NCI-H82 (cell line): ENCODE measurements at regions not wholly inside any gene's neighbourhood (a gene's known extent, or its start where the extent isn't known, plus 50 kb on each side); places are given as distances from the start of the nearest gene placed in this dataset.
A peak's percentile ranks its signal among the peaks of the same experiment; 100 is the strongest.

Experiments used
- DNase-seq: peaks from one replicate; lab custom pipeline; 2025; lab: John Stamatoyannopoulos, UW

GRCh38 chr1:29824025-29824424, 587.7 kb downstream of the PTPRU start:
- no peak for DNase-seq

- DNase-seq = no peak
Measured at GRCh38 chr1:29823561-29823960, 587.2 kb downstream of the PTPRU start.

GRCh38 chr1:29821605-29822004, 585.3 kb downstream of the PTPRU start:
- DNase-seq = no peak

GRCh38 chr1:29820401-29820800, 584.1 kb downstream of the PTPRU start:
- DNase-seq = no peak

DNA sequence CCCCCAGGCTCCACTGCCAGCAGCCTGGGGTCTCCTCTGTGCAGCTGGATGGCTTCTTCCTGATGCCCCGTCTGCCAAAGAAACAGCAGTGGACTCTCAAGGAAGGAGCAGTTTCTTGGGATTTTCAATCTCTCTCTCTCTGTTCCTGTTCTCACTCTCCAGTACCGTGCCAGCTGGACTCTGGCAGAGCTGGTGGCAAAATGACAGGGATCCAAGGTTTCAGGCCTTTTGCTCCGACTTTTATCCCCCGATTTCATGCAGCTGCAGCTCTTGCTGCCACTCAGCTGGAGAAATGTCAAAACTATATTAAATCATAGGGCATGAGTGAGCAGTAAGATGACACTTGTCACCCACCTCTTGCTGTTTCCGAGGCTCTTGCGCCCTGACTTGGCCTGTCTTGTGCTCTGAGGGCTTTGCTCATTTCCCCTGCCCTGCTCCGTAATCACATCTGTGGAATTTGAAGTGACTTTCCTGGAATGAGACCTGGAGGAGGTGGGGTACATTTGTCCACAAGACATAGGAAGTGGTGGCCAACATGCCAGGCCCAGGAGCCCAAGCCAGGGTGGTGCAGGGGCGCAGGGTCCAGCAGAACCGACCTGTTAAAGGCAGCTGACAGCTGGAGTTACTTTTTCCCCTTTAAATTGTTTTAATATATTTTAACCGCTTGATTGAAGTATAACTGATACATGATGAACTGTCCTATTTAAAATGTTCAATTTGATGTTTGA, 576.2 kb downstream of the PTPRU start:
- no peak for DNase-seq

GRCh38 chr1:29811727-29812407, 575.5 kb downstream of the PTPRU start:
- DNase-seq = no peak

DNA sequence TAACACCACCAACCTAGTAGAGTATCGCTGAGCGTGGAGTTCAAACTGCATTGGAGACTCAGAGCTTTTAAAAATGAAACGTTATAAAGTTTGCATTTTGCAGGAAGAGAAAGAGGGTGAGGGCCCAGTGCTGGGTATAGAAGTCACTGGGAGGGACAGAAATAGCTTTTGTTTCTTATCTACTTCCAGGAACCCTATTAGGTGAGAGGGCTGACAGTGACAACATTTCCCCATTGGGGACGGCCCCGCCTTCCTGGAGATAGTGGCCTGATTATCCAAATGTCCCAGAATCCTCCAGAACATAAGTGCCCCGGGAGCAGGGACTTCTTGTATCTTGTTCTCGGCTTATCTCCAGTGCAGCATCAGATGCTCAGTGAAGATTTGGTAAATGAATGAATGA, 574.9 kb downstream of the PTPRU start:
- no peak for DNase-seq

DNA sequence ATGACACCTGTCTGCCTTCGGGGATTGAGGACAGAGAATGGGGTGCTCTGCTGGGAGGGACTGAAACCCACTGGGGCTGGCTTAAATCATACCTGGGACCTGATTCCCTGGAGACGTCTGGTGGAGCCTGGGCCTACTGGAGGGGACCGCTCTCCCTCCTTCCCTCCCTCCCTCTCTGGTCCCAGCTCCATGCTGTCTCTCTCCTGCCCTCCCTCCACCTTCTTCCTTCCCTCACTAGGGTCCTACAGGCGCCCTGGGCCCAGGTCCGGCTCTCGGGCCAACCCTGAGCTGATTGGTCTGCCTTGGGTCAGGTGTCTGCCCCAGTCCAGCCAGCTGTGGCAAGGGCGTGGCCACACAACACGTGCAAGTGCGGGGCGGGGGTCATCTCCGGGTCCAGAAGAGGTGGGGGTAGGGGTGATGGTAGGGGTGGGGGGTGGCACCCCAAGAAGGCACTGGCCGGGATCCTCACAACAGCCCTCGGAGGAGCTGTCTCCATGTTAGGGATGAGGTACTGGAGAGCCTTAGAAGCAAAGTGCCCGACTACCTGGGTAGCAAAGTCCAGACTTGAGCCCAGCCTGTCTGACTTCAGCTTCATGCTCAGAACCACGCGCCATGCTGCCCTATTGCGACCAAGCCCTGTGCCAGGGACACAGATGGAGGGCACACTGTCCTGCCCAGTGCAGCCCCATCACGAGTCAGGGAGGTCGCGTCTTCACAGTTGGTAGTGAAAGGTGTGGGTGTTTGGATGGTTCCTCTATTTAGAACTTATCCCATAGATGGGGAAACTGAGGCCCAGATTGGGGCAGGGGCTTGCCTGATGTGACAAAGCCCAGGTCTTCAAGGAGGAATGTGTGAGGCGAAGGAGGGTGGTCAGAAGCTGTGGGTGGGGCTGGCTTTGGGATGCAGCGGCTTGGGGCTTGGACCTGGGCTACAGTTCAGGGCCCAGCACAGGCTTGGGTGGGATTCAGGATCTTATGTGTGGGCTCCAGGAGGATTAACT, 574.1 kb downstream of the PTPRU start:
- DNase-seq = no peak

DNA sequence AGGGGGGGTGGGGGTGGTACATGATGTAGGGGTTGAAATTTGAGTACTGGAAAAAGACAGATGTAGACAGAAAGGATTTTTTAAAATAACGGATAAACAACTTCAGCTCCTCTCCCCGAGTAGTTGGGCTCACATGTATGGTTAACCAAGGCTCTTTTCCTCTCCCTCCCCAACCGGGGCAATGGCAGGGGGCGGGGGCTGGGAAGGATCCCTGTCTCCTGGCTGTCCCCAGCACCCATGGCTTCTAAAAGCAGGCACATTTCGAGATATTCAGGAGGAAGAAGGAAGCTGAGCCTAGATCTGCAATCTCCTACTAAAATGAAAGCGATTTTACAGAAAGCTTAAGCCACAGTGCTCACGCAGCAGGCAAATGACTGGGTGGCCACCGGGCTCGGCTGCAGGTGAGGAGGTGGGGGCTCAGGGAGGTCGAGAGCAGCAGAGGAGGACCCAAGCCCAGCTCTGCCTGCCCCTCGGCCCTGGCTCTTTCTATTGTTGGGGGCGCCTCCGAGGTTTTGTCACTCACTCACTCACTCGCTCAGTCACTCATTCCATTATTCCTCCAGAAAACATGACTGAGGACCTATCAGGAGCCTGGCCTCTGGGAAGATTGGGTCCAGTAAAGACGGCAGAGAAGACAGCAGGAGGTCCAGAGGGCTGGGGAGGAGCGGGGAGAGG, 573.3 kb downstream of the PTPRU start:
- DNase-seq = no peak

GRCh38 chr1:29808141-29808995, 572.0 kb downstream of the PTPRU start:
- DNase-seq = no peak

DNA sequence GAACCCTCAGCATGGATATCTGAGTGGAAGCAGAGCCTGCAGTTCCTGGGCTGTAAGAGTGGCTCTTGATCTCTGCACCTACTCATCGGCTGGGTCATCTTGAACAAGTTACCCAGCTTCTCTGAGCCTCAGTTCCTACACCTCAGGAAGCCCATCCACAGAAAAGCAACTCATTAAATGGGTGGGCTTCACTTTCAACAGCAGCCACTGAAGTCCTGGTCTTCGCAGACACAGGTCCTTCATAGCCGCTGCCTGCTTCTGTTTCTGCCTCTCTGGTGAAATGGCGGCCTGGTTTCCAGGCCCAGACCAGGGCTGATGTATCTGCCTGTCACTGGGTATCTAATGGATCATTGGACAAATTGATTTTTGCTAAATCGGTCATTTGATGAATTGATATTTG, 571.4 kb downstream of the PTPRU start:
- DNase-seq = no peak

DNA sequence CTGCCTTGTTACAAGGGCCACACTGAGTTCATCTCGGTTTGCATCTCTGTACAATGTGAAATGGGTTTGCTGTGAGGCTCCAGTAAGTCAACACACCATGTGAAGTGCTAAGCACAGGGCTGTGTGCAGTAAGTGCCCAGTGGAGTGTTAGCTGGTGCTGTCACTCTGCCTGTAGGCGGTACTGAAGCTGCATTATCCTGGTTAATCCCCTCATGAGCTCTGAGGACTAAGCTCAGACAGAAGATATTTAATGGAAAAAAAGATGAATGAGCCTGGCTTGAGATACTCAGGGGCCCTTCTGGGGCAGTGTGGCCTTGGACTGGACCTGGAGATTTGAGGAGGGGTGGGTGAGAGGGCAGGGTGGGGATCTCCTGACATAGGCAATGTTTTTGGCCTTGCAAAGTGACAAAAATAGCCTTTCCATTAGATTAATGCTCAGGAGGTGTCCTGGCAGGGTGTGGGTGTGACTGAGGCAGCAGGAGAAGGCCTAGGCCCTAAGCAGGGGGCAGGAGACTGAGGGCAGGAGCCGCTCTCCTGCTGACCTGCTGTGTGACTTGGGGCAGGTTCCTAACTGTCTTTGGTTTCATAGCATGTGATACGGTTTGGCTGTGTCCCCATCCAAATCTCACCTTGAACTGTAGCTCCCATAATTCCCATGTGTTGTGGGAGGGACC, 570.5 kb downstream of the PTPRU start:
- peak; percentile 93 for DNase-seq

DNA sequence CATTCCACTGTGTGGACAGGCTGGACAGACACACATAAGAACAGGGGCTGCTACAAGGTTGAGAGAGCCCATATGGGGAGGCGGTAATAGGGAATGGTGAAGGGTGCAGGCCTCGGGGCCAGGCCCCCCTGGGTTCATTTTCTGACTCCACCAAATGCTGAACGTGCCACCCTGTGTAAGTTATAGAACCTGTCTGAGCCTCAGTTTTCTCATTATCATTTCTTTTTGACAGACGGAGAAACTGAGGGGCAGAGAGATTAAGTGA, 569.5 kb downstream of the PTPRU start:
- no peak for DNase-seq

DNA sequence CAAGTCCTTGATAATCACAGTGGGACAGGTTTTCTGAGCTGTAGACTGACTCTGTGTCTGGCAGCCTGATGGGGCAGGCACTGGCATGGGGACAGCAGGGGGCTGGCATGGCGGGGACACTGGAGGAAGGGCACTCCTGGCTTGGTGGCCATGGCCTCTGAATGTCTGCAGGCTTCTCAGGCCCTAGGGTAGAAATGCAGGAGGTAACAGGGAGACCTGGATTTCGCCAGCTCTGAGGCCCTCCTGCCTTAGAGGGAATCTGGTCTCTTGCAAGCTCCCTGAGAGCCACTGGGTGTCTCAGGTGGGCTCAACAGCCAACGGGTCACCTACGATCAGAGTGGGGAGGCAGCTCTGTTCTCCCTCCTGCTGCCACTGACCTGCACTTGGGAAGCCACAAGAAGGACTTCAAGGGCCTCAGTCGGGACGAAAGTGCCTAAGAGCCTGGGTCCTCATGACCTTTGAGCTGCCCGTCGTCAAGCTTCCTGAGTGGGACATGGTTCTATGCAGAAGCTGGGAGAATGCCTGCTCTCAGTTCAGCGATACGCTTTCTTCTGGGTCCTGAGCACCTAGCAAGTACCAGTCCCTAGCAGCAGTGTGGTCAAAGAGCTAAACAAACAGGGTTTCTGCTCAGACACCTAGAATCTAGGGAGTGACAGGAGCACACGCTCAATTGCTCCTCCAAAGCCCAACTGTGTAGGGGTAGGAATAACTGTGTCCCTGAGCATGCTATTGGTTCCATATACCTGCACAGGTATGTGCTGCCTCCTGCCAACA, 569.0 kb downstream of the PTPRU start:
- DNase-seq = no peak

DNA sequence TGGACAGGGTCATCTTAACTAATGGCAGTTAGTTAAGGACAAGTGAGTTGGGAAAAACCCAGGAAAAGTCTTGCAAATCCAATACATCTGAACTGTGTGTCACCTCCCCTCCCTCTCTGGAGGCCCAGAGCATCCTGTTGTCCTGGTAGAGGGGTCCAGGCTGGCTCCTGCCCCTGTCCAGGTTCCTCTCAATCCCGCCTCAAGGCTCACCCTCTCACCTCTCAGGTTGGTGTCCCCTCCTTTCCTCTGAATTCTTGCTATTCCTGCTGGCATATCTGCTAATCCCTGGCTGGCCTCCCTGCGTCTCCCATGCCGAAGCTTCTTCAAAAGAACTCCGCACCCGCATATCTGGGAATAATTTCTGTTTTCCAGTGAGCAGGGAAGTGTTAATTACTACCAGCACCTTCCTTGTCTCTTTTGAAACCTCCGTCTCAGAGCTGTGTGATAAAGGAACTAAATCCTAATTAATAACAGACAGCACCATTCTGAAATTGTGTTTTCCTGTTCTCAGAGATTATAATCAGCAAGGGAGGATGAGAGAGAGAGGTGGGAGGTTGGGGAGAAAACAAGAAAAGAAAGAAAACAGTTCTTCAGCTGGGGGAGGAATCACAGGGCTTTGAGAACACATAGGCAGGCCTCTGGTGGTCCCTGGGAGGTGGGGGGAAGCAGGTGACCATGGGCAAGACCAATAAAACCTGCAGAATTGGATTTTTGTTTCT, 568.0 kb downstream of the PTPRU start:
- DNase-seq = peak; percentile 10

GRCh38 chr1:29803486-29803885, 567.2 kb downstream of the PTPRU start:
- DNase-seq = no peak

DNA sequence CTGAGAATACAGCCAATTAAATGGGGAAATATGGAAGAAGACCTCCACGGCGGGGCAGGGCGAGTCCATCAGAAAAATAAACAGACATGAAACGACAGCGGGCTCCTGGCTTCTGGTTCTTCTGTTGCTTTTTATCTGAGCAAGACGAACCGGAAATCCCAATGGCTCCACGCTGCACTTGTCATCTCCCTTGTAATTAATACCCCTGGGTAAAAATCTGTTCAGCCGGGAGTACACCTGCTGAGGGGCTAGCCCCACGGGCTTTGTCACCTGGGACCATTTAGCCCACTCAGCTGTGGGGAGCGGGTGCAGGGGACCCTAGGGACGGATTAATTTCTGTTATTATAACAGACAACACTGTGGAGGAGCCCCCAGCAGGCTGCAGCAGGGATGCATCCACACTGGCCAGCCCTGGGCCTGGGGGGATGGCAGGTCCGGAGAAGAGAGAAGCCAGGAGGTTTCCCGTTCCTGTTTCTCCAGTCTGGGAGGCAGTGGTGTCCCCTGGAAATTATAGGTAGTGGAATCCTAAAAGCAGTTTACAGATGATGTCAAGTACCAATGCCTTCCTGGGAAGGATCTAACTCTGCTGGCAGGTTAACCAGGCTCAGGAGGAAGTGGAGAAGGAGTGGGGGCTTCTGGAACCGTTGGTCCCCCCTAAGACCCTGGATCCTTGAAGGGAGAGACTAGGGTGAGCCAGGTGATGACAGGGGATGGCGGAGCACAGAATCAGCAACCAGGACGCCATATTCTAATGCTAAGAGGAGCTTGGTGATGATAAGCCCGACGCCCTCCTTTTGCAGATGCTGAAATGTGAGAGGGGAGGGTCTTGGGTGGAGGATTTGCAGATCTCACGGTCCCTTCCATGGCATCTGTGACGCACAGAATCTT, 566.1 kb downstream of the PTPRU start:
- peak; percentile 38 for DNase-seq

GRCh38 chr1:29801561-29801973, 565.2 kb downstream of the PTPRU start:
- DNase-seq = no peak
